OCI-LY3 (cell line): ENCODE measurements at regions not wholly inside any gene's neighbourhood (a gene's known extent, or its start where the extent isn't known, plus 50 kb on each side); places are given as distances from the start of the nearest gene placed in this dataset.

Experiments
- H2AFZ ChIP-seq: fragments of 200-600, 300-600 bp; shearing (Covaris generic); 2 replicates; pipeline ENCODE4 v1.6.0; 2014; ENCODE audit warnings: antibody characterized with exemption, low read depth, low read length
- H3K27ac ChIP-seq: fragments of 200-600, 300-600 bp; sonication (generic); 2 replicates; pipeline ENCODE4 v1.5.1; 2014; ENCODE audit warnings: mild to moderate bottlenecking, low read length, moderate library complexity, mixed read lengths
- H3K27me3 ChIP-seq: fragments of 200-600, 300-600 bp; sonication (generic); 2 replicates; pipeline ENCODE4 v1.6.1; 2014; ENCODE audit warnings: low read depth, low read length, mixed read lengths
- H3K36me3 ChIP-seq: fragments of 200-600, 300-600 bp; sonication (generic); replicated peaks from 2 replicates; pipeline ENCODE3; 2014; ENCODE audit warnings: low read depth, low read length, mixed read lengths
- H3K4me1 ChIP-seq: fragments of 300-600, 200-600 bp; sonication (generic); 2 replicates; pipeline ENCODE4 v1.6.1; 2014; ENCODE audit warnings: low read length, mixed read lengths
- H3K4me2 ChIP-seq: fragments of 200-600, 300-600 bp; sonication (generic); 2 replicates; pipeline ENCODE4 v1.6.1; 2014; ENCODE audit warnings: low read length, mixed read lengths
- H3K4me3 ChIP-seq: fragments of 300-600, 200-600 bp; sonication (generic); 2 replicates; pipeline ENCODE4 v1.5.1; 2014; ENCODE audit warnings: antibody characterized with exemption, mild to moderate bottlenecking, low read length, moderate library complexity
- H3K79me2 ChIP-seq: fragments of 300-600, 200-600 bp; shearing (Covaris generic); 2 replicates; pipeline ENCODE4 v1.6.1; 2014; ENCODE audit warnings: mild to moderate bottlenecking, low read length, mixed read lengths
- H3K9ac ChIP-seq: fragments of 300-600, 200-600 bp; shearing (Covaris generic); 2 replicates; pipeline ENCODE4 v1.6.0; 2014; ENCODE audit warnings: mild to moderate bottlenecking, low read length, moderate library complexity
- H3K9me3 ChIP-seq: fragments of 200-600, 300-600 bp; shearing (Covaris generic); 2 replicates; pipeline ENCODE4 v1.6.1; 2014; ENCODE audit warnings: low read length, mixed read lengths; ENCODE audit not compliant: insufficient read depth
- H4K20me1 ChIP-seq: fragments of 200-600, 300-600 bp; sonication (generic); 2 replicates; pipeline ENCODE4 v1.6.1; 2016; ENCODE audit warnings: low read length, mixed read lengths; ENCODE audit not compliant: insufficient read depth
- EZH2phosphoT487 ChIP-seq: fragments of 200-600 bp; shearing (Covaris generic); IDR thresholded peaks from 2 replicates; pipeline ENCODE4 v1.6.1; 2018; ENCODE audit warnings: antibody characterized with exemption, mixed run types, low read depth
- TF ChIP-seq, protein P1 (sequence below): fragments of 200-600, 300-600 bp; sonication (generic); IDR thresholded peaks from 2 replicates; pipeline ENCODE4 v1.5.1; 2014; ENCODE audit warnings: antibody characterized with exemption, low read length, low read depth

DNA sequence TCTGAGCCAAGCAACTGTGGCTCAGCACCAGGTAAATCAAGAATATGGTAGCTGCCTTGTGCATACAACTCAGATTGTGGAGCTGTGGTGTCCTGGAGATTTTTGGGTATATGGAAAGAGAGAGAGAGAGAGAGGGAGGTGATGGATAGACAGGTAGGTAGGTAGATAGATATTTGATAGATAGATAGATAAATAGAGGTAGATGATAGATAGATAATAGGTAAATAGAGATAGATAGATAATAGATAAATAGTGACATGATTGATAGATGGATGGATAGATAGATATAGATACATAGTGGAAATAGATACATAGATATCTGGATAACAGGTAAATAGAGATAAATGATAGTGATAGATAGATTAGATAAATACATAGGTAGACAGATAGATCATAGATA lies 206.3 kb downstream of the KLF6 start:
- Histone ChIP-seq H3K27me3 (no peaks in the 10 kb centered on the region; the same call in 1 of the 2 replicates), H3K27ac (no peak overlapping the region), H4K20me1 (no peaks in the 10 kb centered on the region), H2AFZ (no peak overlapping the region), H3K79me2 (no peaks in the 10 kb centered on the region), H3K4me1 (no peaks in the 10 kb centered on the region), H3K4me3 (no peak overlapping the region), H3K9ac (no peak overlapping the region), H3K36me3 (no peaks in the 10 kb centered on the region), H3K4me2 (no peak overlapping the region), H3K9me3 (no peaks in the 10 kb centered on the region)
- TF ChIP-seq EZH2phosphoT487 = no peak
- TF ChIP-seq, protein P1, sequence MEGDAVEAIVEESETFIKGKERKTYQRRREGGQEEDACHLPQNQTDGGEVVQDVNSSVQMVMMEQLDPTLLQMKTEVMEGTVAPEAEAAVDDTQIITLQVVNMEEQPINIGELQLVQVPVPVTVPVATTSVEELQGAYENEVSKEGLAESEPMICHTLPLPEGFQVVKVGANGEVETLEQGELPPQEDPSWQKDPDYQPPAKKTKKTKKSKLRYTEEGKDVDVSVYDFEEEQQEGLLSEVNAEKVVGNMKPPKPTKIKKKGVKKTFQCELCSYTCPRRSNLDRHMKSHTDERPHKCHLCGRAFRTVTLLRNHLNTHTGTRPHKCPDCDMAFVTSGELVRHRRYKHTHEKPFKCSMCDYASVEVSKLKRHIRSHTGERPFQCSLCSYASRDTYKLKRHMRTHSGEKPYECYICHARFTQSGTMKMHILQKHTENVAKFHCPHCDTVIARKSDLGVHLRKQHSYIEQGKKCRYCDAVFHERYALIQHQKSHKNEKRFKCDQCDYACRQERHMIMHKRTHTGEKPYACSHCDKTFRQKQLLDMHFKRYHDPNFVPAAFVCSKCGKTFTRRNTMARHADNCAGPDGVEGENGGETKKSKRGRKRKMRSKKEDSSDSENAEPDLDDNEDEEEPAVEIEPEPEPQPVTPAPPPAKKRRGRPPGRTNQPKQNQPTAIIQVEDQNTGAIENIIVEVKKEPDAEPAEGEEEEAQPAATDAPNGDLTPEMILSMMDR = no peak

DNA sequence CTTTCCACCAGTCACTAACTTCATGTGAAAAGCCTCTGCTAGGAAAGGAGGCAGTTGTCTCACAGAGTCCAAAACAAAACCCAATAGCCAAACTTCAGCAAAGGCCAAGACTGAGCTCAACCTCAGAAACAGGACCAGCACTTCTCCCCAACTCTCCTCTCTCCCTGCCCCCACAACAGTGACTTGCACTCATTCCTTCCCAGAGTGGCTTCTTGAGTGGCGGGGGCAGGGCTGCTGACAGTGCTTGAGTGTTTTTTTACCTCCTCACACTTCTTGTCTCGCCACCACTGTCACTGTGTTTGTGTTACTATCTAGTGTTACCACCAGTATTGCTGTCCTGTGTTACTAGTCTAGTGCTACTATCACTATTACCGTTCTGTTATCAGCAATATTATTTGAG lies 206.8 kb downstream of the KLF6 start:
- TF ChIP-seq, protein P1 = no peak
- no peak for TF ChIP-seq EZH2phosphoT487
- no peak overlapping the region for H3K9ac ChIP-seq
- H3K27ac ChIP-seq = no peak overlapping the region
- H2AFZ ChIP-seq = no peak overlapping the region
- H3K36me3 ChIP-seq = no peaks in the 10 kb centered on the region
- H3K79me2 ChIP-seq = no peaks in the 10 kb centered on the region
- H3K4me2 ChIP-seq = no peak overlapping the region
- no peak overlapping the region for H3K4me3 ChIP-seq
- no peaks in the 10 kb centered on the region for H3K4me1 ChIP-seq
- H3K9me3 ChIP-seq = no peaks in the 10 kb centered on the region
- H4K20me1 ChIP-seq = no peaks in the 10 kb centered on the region
- H3K27me3 ChIP-seq = no peaks in the 10 kb centered on the region; the same call in 1 of the 2 replicates

DNA sequence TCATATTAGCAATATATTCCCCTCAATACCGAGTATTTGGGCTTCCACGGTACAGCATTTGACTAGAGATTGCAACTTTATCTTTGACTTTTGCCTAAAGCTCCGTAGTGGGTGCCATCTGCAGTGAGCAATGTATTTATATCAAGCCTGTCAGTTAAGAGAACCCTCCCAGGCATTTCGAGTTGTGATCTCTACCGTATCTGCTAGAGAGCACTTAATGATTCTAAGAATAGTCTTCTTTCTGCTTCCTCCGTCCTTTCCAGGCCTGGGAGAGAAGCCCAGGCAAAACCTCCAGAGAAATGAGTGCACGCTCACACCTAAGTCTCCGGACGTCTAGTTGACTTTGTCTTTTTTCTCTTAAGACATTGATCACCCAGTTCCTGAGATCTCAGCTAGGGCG lies 210.6 kb downstream of the KLF6 start:
- no peaks in the 10 kb centered on the region for H4K20me1 ChIP-seq
- H3K9ac ChIP-seq = no peak overlapping the region

DNA sequence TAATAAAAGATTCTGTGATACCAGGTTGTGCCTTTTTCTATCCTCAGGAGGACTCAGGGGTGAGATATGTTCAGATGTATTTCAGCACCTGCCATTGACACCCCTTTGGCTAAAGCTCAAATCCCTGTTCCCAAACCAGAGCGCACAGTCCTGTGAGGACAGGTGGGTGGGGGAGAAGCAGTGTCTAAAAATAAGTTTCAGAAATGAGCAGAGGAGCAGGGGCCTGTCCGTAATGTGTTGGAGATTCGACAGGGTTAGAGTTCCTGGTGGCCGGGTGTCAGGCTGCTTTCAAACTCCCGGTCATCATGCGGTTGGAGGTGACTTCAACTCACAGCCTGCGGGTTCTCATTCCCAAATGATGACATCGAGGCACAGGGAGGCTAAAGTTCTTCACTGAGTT lies 211.5 kb downstream of the KLF6 start:
- H3K9ac ChIP-seq = no peak overlapping the region
- H2AFZ ChIP-seq = no peak overlapping the region
- H3K4me1 ChIP-seq = peaks cover 7% of the 10 kb centered on the region; the same call in 1 of the 2 replicates
- H3K36me3 ChIP-seq = no peaks in the 10 kb centered on the region
- H3K27ac ChIP-seq = no peak overlapping the region
- no peak overlapping the region for H3K4me3 ChIP-seq
- no peaks in the 10 kb centered on the region for H3K9me3 ChIP-seq
- TF ChIP-seq, protein P1 = no peak
- TF ChIP-seq EZH2phosphoT487 = no peak
- no peaks in the 10 kb centered on the region for H3K79me2 ChIP-seq
- no peak overlapping the region for H3K4me2 ChIP-seq
- H4K20me1 ChIP-seq = no peaks in the 10 kb centered on the region
- H3K27me3 ChIP-seq = no peaks in the 10 kb centered on the region

More for the DNA sequence above, 210.6 kb downstream of the KLF6 start:
- peaks cover 7% of the 10 kb centered on the region; the same call in 1 of the 2 replicates for H3K4me1 ChIP-seq
- H3K36me3 ChIP-seq = no peaks in the 10 kb centered on the region
- no peak overlapping the region for H3K27ac ChIP-seq
- no peak for TF ChIP-seq EZH2phosphoT487
- TF ChIP-seq, protein P1 = no peak
- no peak overlapping the region for H3K4me3 ChIP-seq
- H3K79me2 ChIP-seq = no peaks in the 10 kb centered on the region
- no peak overlapping the region for H3K4me2 ChIP-seq
- no peaks in the 10 kb centered on the region for H3K9me3 ChIP-seq
- H3K27me3 ChIP-seq = no peaks in the 10 kb centered on the region
- H2AFZ ChIP-seq = no peak overlapping the region
